OCI-LY1 (cell line): ENCODE measurements at regions not wholly inside any gene's neighbourhood (a gene's known extent, or its start where the extent isn't known, plus 50 kb on each side); places are given as distances from the start of the nearest gene placed in this dataset.

Source experiments
- H2AFZ ChIP-seq: fragments of 200-600 bp; sonication (generic), shearing (Covaris generic); 2 replicates; pipeline ENCODE4 v1.6.0; 2014; ENCODE audit warnings: antibody characterized with exemption, mild to moderate bottlenecking, low read length
- H3F3A ChIP-seq: fragments of 200-600 bp; sonication (generic), shearing (Covaris generic); 2 replicates; pipeline ENCODE4 v1.6.0; 2014; ENCODE audit warnings: mild to moderate bottlenecking, antibody characterized with exemption, low read length, moderate library complexity; ENCODE audit not compliant: insufficient read depth
- H3K27ac ChIP-seq: fragments of 200-600 bp; sonication (generic); 2 replicates; pipeline ENCODE4 v1.5.1; 2014; ENCODE audit warnings: low read length, mixed run types, mild to moderate bottlenecking, low read depth; ENCODE audit not compliant: poor library complexity, severe bottlenecking
- H3K27me3 ChIP-seq: fragments of 200-600 bp; sonication (generic); 2 replicates; pipeline ENCODE4 v1.6.0; 2014; ENCODE audit warnings: antibody characterized with exemption, mild to moderate bottlenecking, low read length, moderate library complexity; ENCODE audit not compliant: insufficient read depth
- H3K36me3 ChIP-seq: fragments of 200-600 bp; sonication (generic); 2 replicates; pipeline ENCODE4 v1.6.1; 2014; ENCODE audit warnings: mild to moderate bottlenecking, antibody characterized with exemption, low read length, moderate library complexity, mixed read lengths; ENCODE audit not compliant: insufficient read depth
- H3K4me1 ChIP-seq: fragments of 200-600 bp; sonication (generic); 2 replicates; pipeline ENCODE4 v1.5.1; 2014; ENCODE audit warnings: mild to moderate bottlenecking, low read length, moderate library complexity; ENCODE audit not compliant: insufficient read depth, severe bottlenecking
- H3K4me2 ChIP-seq: fragments of 200-600 bp; sonication (generic), shearing (Covaris generic); 2 replicates; pipeline ENCODE4 v1.6.1; 2014; ENCODE audit warnings: low read length
- H3K4me3 ChIP-seq: fragments of 200-600 bp; sonication (generic); 2 replicates; pipeline ENCODE4 v1.5.1; 2014; ENCODE audit warnings: low read length, low read depth, mild to moderate bottlenecking, mixed read lengths; ENCODE audit not compliant: poor library complexity, severe bottlenecking
- H3K79me2 ChIP-seq: fragments of 200-600 bp; shearing (Covaris generic); 2 replicates; pipeline ENCODE4 v1.6.1; 2016; ENCODE audit warnings: mixed run types, low read length, mixed read lengths; ENCODE audit not compliant: insufficient read depth
- H3K9ac ChIP-seq: fragments of 200-600 bp; sonication (generic), shearing (Covaris generic); 2 replicates; pipeline ENCODE4 v1.6.1; 2014; ENCODE audit warnings: mild to moderate bottlenecking, low read length, mixed read lengths
- H3K9me2 ChIP-seq: fragments of 200-600 bp; sonication (generic), shearing (Covaris generic); 2 replicates; pipeline ENCODE4 v1.6.1; 2014; ENCODE audit warnings: low read depth, mild to moderate bottlenecking, low read length, mixed read lengths
- H3K9me3 ChIP-seq: fragments of 200-600 bp; shearing (Covaris generic); 2 replicates; pipeline ENCODE4 v1.6.1; 2014; ENCODE audit warnings: low read length, mixed read lengths
- H4K20me1 ChIP-seq: fragments of 200-600 bp; sonication (generic), shearing (Covaris generic); 2 replicates; pipeline ENCODE4 v1.6.0; 2016; ENCODE audit warnings: mild to moderate bottlenecking, low read length; ENCODE audit not compliant: insufficient read depth
- EZH2 ChIP-seq: fragments of 200-600 bp; sonication (generic), shearing (Covaris generic); IDR thresholded peaks from 2 replicates; pipeline ENCODE4 v1.8.0; 2017; ENCODE audit warnings: borderline replicate concordance, mixed run types, mild to moderate bottlenecking, antibody characterized with exemption, low read length, moderate library complexity, mixed read lengths
- TF ChIP-seq, protein P1 (sequence below): fragments of 200-600 bp; sonication (generic), shearing (Covaris generic); IDR thresholded peaks from 2 replicates; pipeline ENCODE4 v1.5.1; 2017; ENCODE audit warnings: mild to moderate bottlenecking, antibody characterized with exemption, low read length, moderate library complexity, mixed read lengths

DNA sequence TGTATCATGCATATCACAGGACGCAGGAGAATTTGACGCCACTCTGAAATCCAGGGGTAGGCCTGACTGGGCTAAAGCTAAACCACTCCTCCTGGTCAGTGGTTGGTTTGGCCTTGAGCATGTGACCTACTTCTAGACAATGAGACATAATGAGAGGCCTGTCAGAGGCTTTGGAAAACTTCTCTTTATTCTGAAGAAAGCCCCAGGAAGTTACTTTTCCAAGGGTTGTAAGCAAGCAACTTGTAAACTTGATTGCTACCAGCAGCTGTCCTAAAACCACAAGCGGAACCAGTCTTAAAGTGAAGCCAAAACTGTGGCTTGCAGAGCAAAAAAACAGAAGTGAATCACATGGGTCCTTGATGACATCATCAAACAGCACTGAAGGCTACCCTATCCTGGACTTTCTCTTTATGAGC is 138.2 kb upstream of the COX10 start:
- H3K4me2 ChIP-seq, result no peak overlapping the region
- no peak overlapping the region for H3K4me3 ChIP-seq
- H2AFZ ChIP-seq, result no peak overlapping the region
- H3K4me1 ChIP-seq, result peaks cover 18% of the 10 kb centered on the region
- H3K79me2 ChIP-seq, result no peaks in the 10 kb centered on the region
- H4K20me1 ChIP-seq, result no peaks in the 10 kb centered on the region
- H3K36me3 ChIP-seq, result no peaks in the 10 kb centered on the region
- TF ChIP-seq, protein P1, sequence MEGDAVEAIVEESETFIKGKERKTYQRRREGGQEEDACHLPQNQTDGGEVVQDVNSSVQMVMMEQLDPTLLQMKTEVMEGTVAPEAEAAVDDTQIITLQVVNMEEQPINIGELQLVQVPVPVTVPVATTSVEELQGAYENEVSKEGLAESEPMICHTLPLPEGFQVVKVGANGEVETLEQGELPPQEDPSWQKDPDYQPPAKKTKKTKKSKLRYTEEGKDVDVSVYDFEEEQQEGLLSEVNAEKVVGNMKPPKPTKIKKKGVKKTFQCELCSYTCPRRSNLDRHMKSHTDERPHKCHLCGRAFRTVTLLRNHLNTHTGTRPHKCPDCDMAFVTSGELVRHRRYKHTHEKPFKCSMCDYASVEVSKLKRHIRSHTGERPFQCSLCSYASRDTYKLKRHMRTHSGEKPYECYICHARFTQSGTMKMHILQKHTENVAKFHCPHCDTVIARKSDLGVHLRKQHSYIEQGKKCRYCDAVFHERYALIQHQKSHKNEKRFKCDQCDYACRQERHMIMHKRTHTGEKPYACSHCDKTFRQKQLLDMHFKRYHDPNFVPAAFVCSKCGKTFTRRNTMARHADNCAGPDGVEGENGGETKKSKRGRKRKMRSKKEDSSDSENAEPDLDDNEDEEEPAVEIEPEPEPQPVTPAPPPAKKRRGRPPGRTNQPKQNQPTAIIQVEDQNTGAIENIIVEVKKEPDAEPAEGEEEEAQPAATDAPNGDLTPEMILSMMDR, result no peak
- H3K9me2 ChIP-seq, result no peaks in the 10 kb centered on the region
- H3K27me3 ChIP-seq, result no peaks in the 10 kb centered on the region
- H3K27ac ChIP-seq, result peak overlapping the region; percentile 30
- H3K9me3 ChIP-seq, result peaks cover 7% of the 10 kb centered on the region; the same call in 1 of the 2 replicates
- H3F3A ChIP-seq, result no peaks in the 10 kb centered on the region
- no peak overlapping the region for H3K9ac ChIP-seq

- peaks cover 7% of the 10 kb centered on the region; the same call in 1 of the 2 replicates for H3K9me3 ChIP-seq
- no peaks in the 10 kb centered on the region for H3K79me2 ChIP-seq
- no peak overlapping the region for H2AFZ ChIP-seq
- no peak overlapping the region for H3K9ac ChIP-seq
- H3K27ac ChIP-seq, result no peak overlapping the region
- H3K4me3 ChIP-seq, result no peak overlapping the region
- no peaks in the 10 kb centered on the region for H3K27me3 ChIP-seq
- H3K36me3 ChIP-seq, result no peaks in the 10 kb centered on the region
- no peaks in the 10 kb centered on the region for H3K9me2 ChIP-seq
- peaks cover 18% of the 10 kb centered on the region for H3K4me1 ChIP-seq
- TF ChIP-seq EZH2, result no peak
- TF ChIP-seq, protein P1, result no peak
- H3K4me2 ChIP-seq, result no peak overlapping the region
- no peaks in the 10 kb centered on the region for H3F3A ChIP-seq
- no peaks in the 10 kb centered on the region for H4K20me1 ChIP-seq
Measured at GRCh38 chr17:13931800-13932460, 137.4 kb upstream of the COX10 start.

- H3K9ac ChIP-seq, result no peak overlapping the region
- TF ChIP-seq, protein P1, result no peak
- TF ChIP-seq EZH2, result no peak
- no peaks in the 10 kb centered on the region for H4K20me1 ChIP-seq
- H3K4me3 ChIP-seq, result no peak overlapping the region
- H3K4me1 ChIP-seq, result peaks cover 18% of the 10 kb centered on the region
- no peak overlapping the region for H3K27ac ChIP-seq
- no peaks in the 10 kb centered on the region for H3K27me3 ChIP-seq
- no peaks in the 10 kb centered on the region for H3K36me3 ChIP-seq
- H2AFZ ChIP-seq, result no peak overlapping the region
- no peaks in the 10 kb centered on the region for H3K79me2 ChIP-seq
- H3F3A ChIP-seq, result no peaks in the 10 kb centered on the region
- H3K9me3 ChIP-seq, result peaks cover 7% of the 10 kb centered on the region; the same call in 1 of the 2 replicates
- H3K9me2 ChIP-seq, result no peaks in the 10 kb centered on the region
- no peak overlapping the region for H3K4me2 ChIP-seq
Measured at GRCh38 chr17:13933441-13934276, 135.6 kb upstream of the COX10 start.
